CD1c-positive myeloid dendritic cell (primary cell): ENCODE measurements at regions not wholly inside any gene's neighbourhood (a gene's known extent, or its start where the extent isn't known, plus 50 kb on each side); places are given as distances from the start of the nearest gene placed in this dataset.

Source experiments
- DNase-seq: peaks from one replicate; pipeline ENCODE4 v3.0.0-alpha.2; 2016; ENCODE audit errors: extremely low spot score

- no peak for DNase-seq
Measured at GRCh38 chr9:115169003-115169402, 51.0 kb upstream of the TNC start.

- no peak for DNase-seq
Measured at GRCh38 chr9:115170358-115171073, 52.6 kb upstream of the TNC start.

GRCh38 chr9:115171921-115172388 is 54.0 kb upstream of the TNC start:
- no peak for DNase-seq

GRCh38 chr9:115182264-115182663 is 64.3 kb upstream of the TNC start:
- no peak for DNase-seq

- no peak for DNase-seq
Measured at GRCh38 chr9:115183436-115183835, 65.5 kb upstream of the TNC start.

GRCh38 chr9:115189686-115190085 is 71.7 kb upstream of the TNC start:
- no peak for DNase-seq

- DNase-seq = no peak
Measured at GRCh38 chr9:115191667-115192066, 73.7 kb upstream of the TNC start.

- peak; percentile 60 for DNase-seq
Measured at GRCh38 chr9:115192280-115192679, 74.3 kb upstream of the TNC start.

GRCh38 chr9:115192835-115193525 is 75.0 kb upstream of the TNC start:
- peak; percentile 13 for DNase-seq

GRCh38 chr9:115193777-115194176 is 75.8 kb upstream of the TNC start:
- no peak for DNase-seq

GRCh38 chr9:115194216-115194615 is 76.3 kb upstream of the TNC start:
- DNase-seq = no peak

GRCh38 chr9:115195912-115196311 is 78.0 kb upstream of the TNC start:
- no peak for DNase-seq

- DNase-seq = no peak
Measured at GRCh38 chr9:115196919-115197318, 79.0 kb upstream of the TNC start.

GRCh38 chr9:115198001-115198400 is 80.0 kb upstream of the TNC start:
- DNase-seq = no peak

- DNase-seq = no peak
Measured at GRCh38 chr9:115200711-115201505, 83.0 kb upstream of the TNC start.

- no peak for DNase-seq
Measured at GRCh38 chr9:115202181-115202580, 84.2 kb upstream of the TNC start.

- DNase-seq = no peak
Measured at GRCh38 chr9:115202960-115203751, 85.2 kb upstream of the TNC start.

GRCh38 chr9:115204904-115205453 is 87.0 kb upstream of the TNC start:
- peak; percentile 21 for DNase-seq

- DNase-seq = no peak
Measured at GRCh38 chr9:115207003-115207836, 89.3 kb upstream of the TNC start.

GRCh38 chr9:115208501-115208900 is 90.5 kb upstream of the TNC start:
- DNase-seq = no peak
